ENCODE measurements at regions not wholly inside any gene's neighbourhood (a gene's known extent, or its start where the extent isn't known, plus 50 kb on each side); places are given as distances from the start of the nearest gene placed in this dataset.

GRCh38 chr3:124456506-124456905 lies 273.7 kb upstream of the UMPS start:
- H3K4me2 ChIP-seq (replicated peaks; ENCODE audit: extremely low read depth, low read length, poor library complexity, severe bottlenecking) = no peak overlapping the region
- no peaks in the 10 kb centered on the region for H3K36me3 ChIP-seq (replicated peaks in 1 of 2; ENCODE audit: control insufficient read depth in 1 of 2, insufficient read depth in 2 of 2, low read length in 2 of 2)
- Mint-ChIP-seq H3K27me3 (ENCODE audit: low read depth in 3 of 3) (peaks cover 9 to 16% (median 9%) of the 10 kb centered on the region in 3 donors), H3K36me3 (no peaks in the 10 kb centered on the region), H3K9me3 (peaks cover 0 to 2% (median 0%) of the 10 kb centered on the region in 7 donors), H3K27ac (no peak overlapping the region), H3K4me3 (no peak overlapping the region), H3K4me1 (peaks cover 3% of the 10 kb centered on the region)
- no peak overlapping the region for H3K27ac ChIP-seq (ENCODE audit: low read depth in 1 of 2, low read length in 2 of 2)
- TF ChIP-seq, protein P1, sequence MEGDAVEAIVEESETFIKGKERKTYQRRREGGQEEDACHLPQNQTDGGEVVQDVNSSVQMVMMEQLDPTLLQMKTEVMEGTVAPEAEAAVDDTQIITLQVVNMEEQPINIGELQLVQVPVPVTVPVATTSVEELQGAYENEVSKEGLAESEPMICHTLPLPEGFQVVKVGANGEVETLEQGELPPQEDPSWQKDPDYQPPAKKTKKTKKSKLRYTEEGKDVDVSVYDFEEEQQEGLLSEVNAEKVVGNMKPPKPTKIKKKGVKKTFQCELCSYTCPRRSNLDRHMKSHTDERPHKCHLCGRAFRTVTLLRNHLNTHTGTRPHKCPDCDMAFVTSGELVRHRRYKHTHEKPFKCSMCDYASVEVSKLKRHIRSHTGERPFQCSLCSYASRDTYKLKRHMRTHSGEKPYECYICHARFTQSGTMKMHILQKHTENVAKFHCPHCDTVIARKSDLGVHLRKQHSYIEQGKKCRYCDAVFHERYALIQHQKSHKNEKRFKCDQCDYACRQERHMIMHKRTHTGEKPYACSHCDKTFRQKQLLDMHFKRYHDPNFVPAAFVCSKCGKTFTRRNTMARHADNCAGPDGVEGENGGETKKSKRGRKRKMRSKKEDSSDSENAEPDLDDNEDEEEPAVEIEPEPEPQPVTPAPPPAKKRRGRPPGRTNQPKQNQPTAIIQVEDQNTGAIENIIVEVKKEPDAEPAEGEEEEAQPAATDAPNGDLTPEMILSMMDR (IDR thresholded peaks at IDR 0.05) = no peak
- H3K4me1 ChIP-seq (ENCODE audit: control insufficient read depth in 1 of 2, insufficient read depth in 2 of 2, low read length in 2 of 2) = no peaks in the 10 kb centered on the region
- intact Hi-C loops (cut with micrococcal nuclease) = no loop called here
- no peak overlapping the region for H3K4me3 ChIP-seq (replicated peaks in 1 of 3; ENCODE audit: low read depth in 2 of 3, low read length in 3 of 3)
- 96% methylated on average over 10 of the region's 11 CpGs for WGBS (ENCODE audit: insufficient coverage)
- no peak for DNase-seq
- H3K9me3 ChIP-seq (replicated peaks in 1 of 2; ENCODE audit: control insufficient read depth in 1 of 2, insufficient read depth in 1 of 2, low read length in 2 of 2) = no peaks in the 10 kb centered on the region
- no peaks in the 10 kb centered on the region for H4K20me1 ChIP-seq (ENCODE audit: insufficient read depth, low read length)
- H2AFZ ChIP-seq (ENCODE audit: insufficient read depth, low read depth, low read length, poor library complexity, severe bottlenecking) = no peak overlapping the region
- no peaks in the 10 kb centered on the region for H3K79me2 ChIP-seq (ENCODE audit: insufficient read depth, low read length)
- no peak overlapping the region for H3K9ac ChIP-seq (ENCODE audit: insufficient read depth, low read length, poor library complexity, severe bottlenecking)
- peaks cover 0 to 8% of the 10 kb centered on the region in 2 donors for H3K27me3 ChIP-seq (ENCODE audit: control insufficient read depth in 2 of 2, insufficient read depth in 2 of 2, low read length in 2 of 2)

- WGBS (ENCODE audit: insufficient coverage) = no CpG with 5 or more reads among the region's 2 CpGs
- Mint-ChIP-seq H3K4me1 (no peaks in the 10 kb centered on the region), H3K4me3 (no peak overlapping the region), H3K27ac (no peak overlapping the region), H3K27me3 (ENCODE audit: low read depth in 3 of 3) (peaks cover 5 to 18% (median 9%) of the 10 kb centered on the region in 3 donors), H3K9me3 (no peaks in the 10 kb centered on the region), H3K36me3 (no peaks in the 10 kb centered on the region)
- Histone ChIP-seq H3K79me2 (ENCODE audit: insufficient read depth, low read length) (no peaks in the 10 kb centered on the region), H3K4me2 (replicated peaks; ENCODE audit: extremely low read depth, low read length, poor library complexity, severe bottlenecking) (no peak overlapping the region), H4K20me1 (ENCODE audit: insufficient read depth, low read length) (no peaks in the 10 kb centered on the region), H3K36me3 (replicated peaks in 1 of 2; ENCODE audit: control insufficient read depth in 1 of 2, insufficient read depth in 2 of 2, low read length in 2 of 2) (no peaks in the 10 kb centered on the region), H3K27ac (ENCODE audit: low read depth in 1 of 2, low read length in 2 of 2) (no peak overlapping the region), H3K9ac (ENCODE audit: insufficient read depth, low read length, poor library complexity, severe bottlenecking) (no peak overlapping the region), H3K9me3 (replicated peaks in 1 of 2; ENCODE audit: control insufficient read depth in 1 of 2, insufficient read depth in 1 of 2, low read length in 2 of 2) (no peaks in the 10 kb centered on the region), H2AFZ (ENCODE audit: insufficient read depth, low read depth, low read length, poor library complexity, severe bottlenecking) (no peak overlapping the region), H3K27me3 (ENCODE audit: control insufficient read depth in 2 of 2, insufficient read depth in 2 of 2, low read length in 2 of 2) (peaks cover 0 to 10% of the 10 kb centered on the region in 2 donors), H3K4me1 (ENCODE audit: control insufficient read depth in 1 of 2, insufficient read depth in 2 of 2, low read length in 2 of 2) (no peaks in the 10 kb centered on the region), H3K4me3 (replicated peaks in 1 of 3; ENCODE audit: low read depth in 2 of 3, low read length in 3 of 3) (no peak overlapping the region)
- intact Hi-C loops (cut with micrococcal nuclease) = no loop called here
- TF ChIP-seq, protein P1 (IDR thresholded peaks at IDR 0.05) = no peak
- DNase-seq = no peak
Measured at GRCh38 chr3:124459678-124460077, 270.6 kb upstream of the UMPS start.

Measured in CD14-positive monocyte (primary cell).